SK-N-SH (cell line): ENCODE measurements at regions not wholly inside any gene's neighbourhood (a gene's known extent, or its start where the extent isn't known, plus 50 kb on each side); places are given as distances from the start of the nearest gene placed in this dataset.

Experiments
- CTCF ChIP-seq: fragments of 200-600 bp; sonication (generic); IDR thresholded peaks from 2 replicates; pipeline ENCODE4 v1.6.1; 2017; ENCODE audit warnings: antibody characterized with exemption, mild to moderate bottlenecking, moderate library complexity
- EZH2phosphoT487 ChIP-seq: fragments of 200-600 bp; sonication (generic); IDR thresholded peaks from 2 replicates; pipeline ENCODE4 v1.6.1; 2017; ENCODE audit warnings: low read depth, mixed run types, mild to moderate bottlenecking, antibody characterized with exemption, moderate library complexity, borderline replicate concordance
- GABPA ChIP-seq: IDR thresholded peaks from 2 replicates; pipeline ENCODE4 v1.4.0; 2012; ENCODE audit warnings: low read depth, mild to moderate bottlenecking
- MAX ChIP-seq: IDR thresholded peaks from 2 replicates; pipeline ENCODE4 v1.4.0; 2012; ENCODE audit warnings: low read depth
- NRF1 ChIP-seq: IDR thresholded peaks from 2 replicates; pipeline ENCODE4 v1.6.1; 2012; ENCODE audit warnings: low read depth, mild to moderate bottlenecking, low read length
- RAD21 ChIP-seq: IDR thresholded peaks from 2 replicates; pipeline ENCODE4 v1.6.1; 2012; ENCODE audit warnings: mild to moderate bottlenecking, low read length
- REST ChIP-seq: IDR thresholded peaks from 2 replicates; pipeline ENCODE4 v1.6.1; 2012; ENCODE audit warnings: mild to moderate bottlenecking, low read depth, low read length, moderate library complexity
- RXRA ChIP-seq: IDR thresholded peaks from 2 replicates; pipeline ENCODE4 v1.4.0; 2012; ENCODE audit warnings: low read depth, mild to moderate bottlenecking, borderline replicate concordance
- TAF1 ChIP-seq: IDR thresholded peaks from 2 replicates; pipeline ENCODE4 v1.6.1; 2012; ENCODE audit warnings: low read depth, mild to moderate bottlenecking, low read length, moderate library complexity, borderline replicate concordance
- TEAD4 ChIP-seq: IDR thresholded peaks from 2 replicates; pipeline ENCODE4 v1.4.0; 2012; ENCODE audit warnings: mild to moderate bottlenecking, borderline replicate concordance; ENCODE audit not compliant: insufficient read depth
- YY1 ChIP-seq: IDR thresholded peaks from 2 replicates; pipeline ENCODE4 v1.4.0; 2012; ENCODE audit warnings: low read depth, mild to moderate bottlenecking
- ZBTB33 ChIP-seq: IDR thresholded peaks from 2 replicates; pipeline ENCODE4 v1.4.0; 2012; ENCODE audit warnings: low read depth, borderline replicate concordance

GRCh38 chr3:99482191-99482590 is 156.2 kb upstream of the COL8A1 start:
- TF ChIP-seq TAF1 (no peak), ZBTB33 (no peak), MAX (no peak), RAD21 (no peak), CTCF (no peak), RXRA (no peak), TEAD4 (no peak), NRF1 (no peak), GABPA (no peak), REST (no peak), EZH2phosphoT487 (no peak), YY1 (no peak)
